ENCODE measurements at regions not wholly inside any gene's neighbourhood (a gene's known extent, or its start where the extent isn't known, plus 50 kb on each side); places are given as distances from the start of the nearest gene placed in this dataset.

DNA sequence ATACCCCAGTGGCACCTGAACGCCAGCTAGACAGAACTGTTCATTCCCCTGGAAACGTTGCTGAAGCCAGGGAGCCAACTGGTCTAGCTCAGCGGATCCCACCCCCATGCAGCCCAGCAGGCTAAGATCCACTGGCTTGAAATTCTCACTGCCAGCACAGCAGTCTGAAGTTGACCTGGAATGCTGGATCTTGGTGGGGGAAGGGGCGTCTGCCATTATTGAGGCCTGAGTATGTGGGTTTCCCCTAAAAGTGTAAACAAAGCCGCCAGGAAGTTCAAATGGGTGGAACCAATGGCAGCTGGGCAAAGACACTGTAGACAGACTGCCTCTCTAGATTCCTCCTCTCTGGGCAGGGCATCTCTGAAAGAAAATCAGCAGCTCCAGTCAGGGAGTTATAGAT is 213.0 kb downstream of the NKX6-1 start:
- TF ChIP-seq, protein P1, sequence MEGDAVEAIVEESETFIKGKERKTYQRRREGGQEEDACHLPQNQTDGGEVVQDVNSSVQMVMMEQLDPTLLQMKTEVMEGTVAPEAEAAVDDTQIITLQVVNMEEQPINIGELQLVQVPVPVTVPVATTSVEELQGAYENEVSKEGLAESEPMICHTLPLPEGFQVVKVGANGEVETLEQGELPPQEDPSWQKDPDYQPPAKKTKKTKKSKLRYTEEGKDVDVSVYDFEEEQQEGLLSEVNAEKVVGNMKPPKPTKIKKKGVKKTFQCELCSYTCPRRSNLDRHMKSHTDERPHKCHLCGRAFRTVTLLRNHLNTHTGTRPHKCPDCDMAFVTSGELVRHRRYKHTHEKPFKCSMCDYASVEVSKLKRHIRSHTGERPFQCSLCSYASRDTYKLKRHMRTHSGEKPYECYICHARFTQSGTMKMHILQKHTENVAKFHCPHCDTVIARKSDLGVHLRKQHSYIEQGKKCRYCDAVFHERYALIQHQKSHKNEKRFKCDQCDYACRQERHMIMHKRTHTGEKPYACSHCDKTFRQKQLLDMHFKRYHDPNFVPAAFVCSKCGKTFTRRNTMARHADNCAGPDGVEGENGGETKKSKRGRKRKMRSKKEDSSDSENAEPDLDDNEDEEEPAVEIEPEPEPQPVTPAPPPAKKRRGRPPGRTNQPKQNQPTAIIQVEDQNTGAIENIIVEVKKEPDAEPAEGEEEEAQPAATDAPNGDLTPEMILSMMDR (conservative IDR thresholded peaks at IDR 0.05; ENCODE audit: low read length), result no peak
- DNase-seq (ENCODE audit: low read depth), result no peak

DNA sequence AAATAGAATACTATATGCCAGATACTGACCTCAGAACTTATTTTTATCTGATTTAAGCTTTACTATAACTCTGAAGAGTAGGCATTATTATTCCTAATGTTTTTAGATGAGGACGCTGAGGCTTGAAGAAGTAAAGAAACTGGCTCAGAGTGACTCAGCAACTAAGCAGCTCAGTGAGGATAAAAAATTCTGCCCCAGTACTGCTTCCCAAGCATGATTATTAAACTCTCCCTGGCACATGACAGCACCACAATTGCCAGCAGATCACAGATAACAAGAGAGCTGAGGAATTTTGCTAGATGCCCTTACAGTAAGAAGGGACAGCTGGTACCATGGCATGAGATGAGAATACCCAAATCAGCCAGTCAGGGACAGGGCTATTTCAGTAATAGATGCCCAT is 219.4 kb downstream of the NKX6-1 start:
- peak; percentile 8 for DNase-seq (ENCODE audit: low read depth)
- TF ChIP-seq, protein P1 (conservative IDR thresholded peaks at IDR 0.05; ENCODE audit: low read length), result no peak
- H3K4me3 ChIP-seq (ENCODE audit: low read length), result no peak overlapping the region

More for the DNA sequence above, 213.0 kb downstream of the NKX6-1 start:
- H3K4me3 ChIP-seq (ENCODE audit: low read length), result no peak overlapping the region

DNA sequence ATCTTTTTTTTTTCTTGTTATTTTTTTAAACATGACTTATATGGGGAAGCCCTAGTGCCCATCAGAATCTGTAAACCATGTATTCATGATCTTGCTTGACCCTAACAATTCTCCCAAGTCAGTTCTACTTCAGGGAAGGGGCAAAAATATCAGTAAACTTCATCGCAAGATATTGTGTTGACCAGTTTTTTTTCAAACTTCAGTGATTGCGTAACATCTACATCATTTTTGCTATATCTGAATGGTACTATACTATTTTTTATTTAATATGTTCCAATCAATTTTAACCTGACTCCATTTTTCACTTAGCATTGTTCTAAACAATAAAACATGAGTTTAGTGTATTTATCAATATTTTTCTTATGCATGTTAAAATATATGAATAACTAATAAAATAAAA is 221.2 kb downstream of the NKX6-1 start:
- TF ChIP-seq, protein P1 (conservative IDR thresholded peaks at IDR 0.05; ENCODE audit: low read length), result no peak
- no peak for DNase-seq (ENCODE audit: low read depth)
- H3K4me3 ChIP-seq (ENCODE audit: low read length), result no peak overlapping the region

DNA sequence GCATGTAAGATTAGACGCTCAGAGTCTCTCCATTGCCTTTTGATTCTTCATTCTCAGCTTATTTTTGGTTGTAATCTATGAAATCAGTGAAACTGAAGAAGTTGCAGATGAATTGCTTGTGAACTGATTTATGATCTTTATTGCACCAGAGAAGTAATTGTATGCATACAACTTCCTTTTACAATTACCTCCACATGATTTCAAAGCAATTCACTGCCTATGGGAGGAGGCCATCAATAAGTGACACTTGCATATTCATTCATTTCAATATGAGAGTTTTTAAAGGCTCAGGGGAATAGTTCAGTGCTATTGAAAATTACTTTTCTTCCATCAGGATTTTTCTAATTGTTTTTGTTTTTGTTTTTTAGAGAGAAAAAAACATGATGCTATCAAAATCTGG is 222.3 kb downstream of the NKX6-1 start:
- TF ChIP-seq, protein P1 (conservative IDR thresholded peaks at IDR 0.05; ENCODE audit: low read length), result no peak
- DNase-seq (ENCODE audit: low read depth), result no peak
- H3K4me3 ChIP-seq (ENCODE audit: low read length), result no peak overlapping the region

DNA sequence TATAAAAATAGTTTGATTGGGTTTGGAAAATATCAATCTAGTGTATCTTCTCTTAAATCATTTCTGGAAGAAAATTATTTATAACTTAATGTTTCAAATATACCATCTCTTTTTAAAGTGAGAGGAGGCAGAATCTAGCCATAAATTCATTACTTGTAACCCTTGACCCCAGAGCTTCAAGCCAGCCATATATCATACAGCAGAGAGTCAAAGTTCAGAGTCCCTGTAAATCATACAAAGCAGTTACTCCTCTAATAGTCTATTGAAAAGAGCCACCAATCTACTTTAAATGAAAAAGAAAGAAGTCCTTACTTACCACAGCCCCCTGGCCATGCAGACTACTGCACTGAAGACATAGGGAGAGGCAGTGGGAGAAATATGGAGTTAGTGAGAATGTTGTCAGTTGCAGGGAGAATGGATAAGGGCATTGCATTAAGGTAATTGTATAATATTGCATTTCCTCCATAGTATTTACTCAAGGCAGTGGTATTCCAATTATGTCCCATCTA is 229.5 kb downstream of the NKX6-1 start:
- DNase-seq (ENCODE audit: low read depth), result no peak

DNA sequence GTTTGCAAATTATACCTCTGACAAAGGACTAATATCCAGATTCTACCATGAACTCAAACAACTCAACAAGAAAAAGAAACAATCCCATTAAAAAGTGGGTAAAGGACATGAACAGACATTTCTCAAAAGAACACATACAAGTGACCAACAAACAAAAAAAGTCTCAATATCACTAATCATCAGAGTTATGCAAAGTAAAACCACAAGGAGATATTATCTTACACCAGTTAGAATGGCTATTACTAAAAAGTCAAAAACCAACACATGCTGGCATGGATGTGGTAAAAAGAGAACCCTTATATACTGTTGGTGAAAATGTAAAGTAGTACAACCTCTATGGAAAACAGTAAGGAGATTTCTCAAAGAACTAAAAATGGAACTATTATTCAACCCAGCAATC is 234.4 kb downstream of the NKX6-1 start:
- DNase-seq (ENCODE audit: low read depth), result no peak
- no peak overlapping the region for H3K4me3 ChIP-seq (ENCODE audit: low read length)
- TF ChIP-seq, protein P1 (conservative IDR thresholded peaks at IDR 0.05; ENCODE audit: low read length), result no peak

More for the DNA sequence above, 229.5 kb downstream of the NKX6-1 start:
- no peak overlapping the region for H3K4me3 ChIP-seq (ENCODE audit: low read length)
- TF ChIP-seq, protein P1 (conservative IDR thresholded peaks at IDR 0.05; ENCODE audit: low read length), result no peak

DNA sequence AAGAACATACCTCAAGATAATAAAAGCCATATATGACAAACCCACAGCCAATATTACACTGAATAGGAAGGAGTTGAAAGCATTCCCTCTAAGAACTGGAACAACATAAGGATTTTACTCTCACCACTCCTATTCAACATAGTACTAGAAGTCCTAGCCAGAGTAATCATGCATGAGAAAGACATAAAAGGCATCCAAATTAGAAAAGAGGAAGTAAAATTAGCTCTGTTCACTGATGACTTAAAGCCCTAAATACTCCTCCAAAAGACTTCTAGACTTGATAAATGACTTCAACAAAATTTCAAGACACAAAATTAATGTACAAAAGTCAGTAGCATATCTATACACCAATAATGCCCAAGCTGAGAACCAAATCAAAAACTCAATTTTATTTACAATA is 235.7 kb downstream of the NKX6-1 start:
- H3K4me3 ChIP-seq (ENCODE audit: low read length), result no peak overlapping the region
- TF ChIP-seq, protein P1 (conservative IDR thresholded peaks at IDR 0.05; ENCODE audit: low read length), result no peak
- no peak for DNase-seq (ENCODE audit: low read depth)
